HG03571 (cell line): ENCODE measurements at regions not wholly inside any gene's neighbourhood (a gene's known extent, or its start where the extent isn't known, plus 50 kb on each side); places are given as distances from the start of the nearest gene placed in this dataset.
"Not testable (repeated sequence)": the region's sequence is repeated elsewhere in the genome, so short reads cannot be mapped to it uniquely, and the experiment has no call there.

Experiments used
- ATAC-seq: cut with Tn5 transposase; IDR thresholded peaks from one replicate; pipeline ENCODE4 v1.9.1; 2021; ENCODE audit not compliant: unreplicated experiment

- ATAC-seq, result no peak
These were observed 56.3 kb upstream of the PRDM9 start for GRCh38 chr5:23451156-23451555.

GRCh38 chr5:23450187-23450586 is 57.2 kb upstream of the PRDM9 start:
- no peak for ATAC-seq

- no peak for ATAC-seq
These were observed 58.8 kb upstream of the PRDM9 start for GRCh38 chr5:23448627-23449026.

GRCh38 chr5:23446424-23446823 is 61.0 kb upstream of the PRDM9 start:
- ATAC-seq, result no peak

- no peak for ATAC-seq
These were observed 61.8 kb upstream of the PRDM9 start for GRCh38 chr5:23445573-23445972.

- ATAC-seq, result no peak
These were observed 66.7 kb upstream of the PRDM9 start for GRCh38 chr5:23440703-23441102.

GRCh38 chr5:23437011-23437410 is 70.4 kb upstream of the PRDM9 start:
- no peak for ATAC-seq

- ATAC-seq, result no peak
These were observed 73.7 kb upstream of the PRDM9 start for GRCh38 chr5:23433534-23434315.

GRCh38 chr5:23428705-23429104 is 78.7 kb upstream of the PRDM9 start:
- ATAC-seq, result no peak

- ATAC-seq, result not testable (repeated sequence)
These were observed 87.2 kb upstream of the PRDM9 start for GRCh38 chr5:23420214-23420613.

GRCh38 chr5:23419115-23419514 is 88.3 kb upstream of the PRDM9 start:
- no peak for ATAC-seq

- ATAC-seq, result no peak
These were observed 94.9 kb upstream of the PRDM9 start for GRCh38 chr5:23412515-23412914.

GRCh38 chr5:23411994-23412393 is 95.4 kb upstream of the PRDM9 start:
- no peak for ATAC-seq

GRCh38 chr5:23411200-23411599 is 96.2 kb upstream of the PRDM9 start:
- ATAC-seq, result no peak

GRCh38 chr5:23410775-23411174 is 96.6 kb upstream of the PRDM9 start:
- ATAC-seq, result not testable (repeated sequence)

- no peak for ATAC-seq
These were observed 101.9 kb upstream of the PRDM9 start for GRCh38 chr5:23405316-23406068.

GRCh38 chr5:23402585-23402984 is 104.8 kb upstream of the PRDM9 start:
- no peak for ATAC-seq

- no peak for ATAC-seq
These were observed 106.5 kb upstream of the PRDM9 start for GRCh38 chr5:23400951-23401350.

- no peak for ATAC-seq
These were observed 111.1 kb upstream of the PRDM9 start for GRCh38 chr5:23396346-23396745.

GRCh38 chr5:23389291-23390101 is 117.9 kb upstream of the PRDM9 start:
- no peak for ATAC-seq

- no peak for ATAC-seq
These were observed 122.4 kb upstream of the PRDM9 start for GRCh38 chr5:23385036-23385435.

- no peak for ATAC-seq
These were observed 135.2 kb upstream of the PRDM9 start for GRCh38 chr5:23372177-23372576.
